ENCODE measurements at regions not wholly inside any gene's neighbourhood (a gene's known extent, or its start where the extent isn't known, plus 50 kb on each side); places are given as distances from the start of the nearest gene placed in this dataset.

GRCh38 chr6:3904518-3904917 is 55.3 kb downstream of the FAM50B start:
- TF ChIP-seq EZH2 (IDR thresholded peaks at IDR 0.05), result no peak
- no peak for TF ChIP-seq POLR2AphosphoS5 (IDR thresholded peaks at IDR 0.05; ENCODE audit: borderline replicate concordance, low read depth, low read length)

All from SK-N-MC (cell line).